HG02571 (cell line): ENCODE measurements at regions not wholly inside any gene's neighbourhood (a gene's known extent, or its start where the extent isn't known, plus 50 kb on each side); places are given as distances from the start of the nearest gene placed in this dataset.

Source experiments
- ATAC-seq: cut with Tn5 transposase; IDR thresholded peaks from one replicate; pipeline ENCODE4 v1.9.1; 2021; ENCODE audit warnings: mild to moderate bottlenecking, moderate library complexity; ENCODE audit not compliant: unreplicated experiment

GRCh38 chr2:217631115-217631514 lies 371.7 kb downstream of the TNS1 start:
- ATAC-seq, result no peak

GRCh38 chr2:217629347-217629746 lies 373.4 kb downstream of the TNS1 start:
- no peak for ATAC-seq

GRCh38 chr2:217628061-217628460 lies 374.7 kb downstream of the TNS1 start:
- no peak for ATAC-seq

- ATAC-seq, result no peak
Measured at GRCh38 chr2:217626926-217627325, 375.9 kb downstream of the TNS1 start.

- no peak for ATAC-seq
Measured at GRCh38 chr2:217625557-217626169, 377.1 kb downstream of the TNS1 start.

GRCh38 chr2:217623281-217623912 lies 379.4 kb downstream of the TNS1 start:
- no peak for ATAC-seq

GRCh38 chr2:217622205-217623060 lies 380.4 kb downstream of the TNS1 start:
- no peak for ATAC-seq

GRCh38 chr2:217621391-217621801 lies 381.4 kb downstream of the TNS1 start:
- no peak for ATAC-seq

GRCh38 chr2:217618744-217619143 lies 384.1 kb downstream of the TNS1 start:
- ATAC-seq, result no peak

GRCh38 chr2:217617616-217618022 lies 385.2 kb downstream of the TNS1 start:
- no peak for ATAC-seq

GRCh38 chr2:217616936-217617335 lies 385.9 kb downstream of the TNS1 start:
- ATAC-seq, result no peak

GRCh38 chr2:217615171-217615570 lies 387.6 kb downstream of the TNS1 start:
- ATAC-seq, result no peak

- no peak for ATAC-seq
Measured at GRCh38 chr2:217614498-217614897, 388.3 kb downstream of the TNS1 start.

GRCh38 chr2:217614096-217614495 lies 388.7 kb downstream of the TNS1 start:
- no peak for ATAC-seq

GRCh38 chr2:217612920-217613319 lies 389.9 kb downstream of the TNS1 start:
- no peak for ATAC-seq

GRCh38 chr2:217612211-217612610 lies 390.6 kb downstream of the TNS1 start:
- ATAC-seq, result no peak

- ATAC-seq, result no peak
Measured at GRCh38 chr2:217611626-217612127, 391.1 kb downstream of the TNS1 start.

GRCh38 chr2:217611056-217611455 lies 391.7 kb downstream of the TNS1 start:
- ATAC-seq, result no peak

GRCh38 chr2:217610401-217610814 lies 392.4 kb downstream of the TNS1 start:
- peak; percentile 75 for ATAC-seq

- ATAC-seq, result no peak
Measured at GRCh38 chr2:217609952-217610351, 392.8 kb downstream of the TNS1 start.

GRCh38 chr2:217606296-217606695 lies 396.5 kb downstream of the TNS1 start:
- ATAC-seq, result no peak
